Limb (tissue), 2 donors: ENCODE measurements at regions not wholly inside any gene's neighbourhood (a gene's known extent, or its start where the extent isn't known, plus 50 kb on each side); places are given as distances from the start of the nearest gene placed in this dataset.

Source experiments
- DNase-seq, 2 donors: peaks; one replicate each; pipeline ENCODE4 v3.0.0-alpha.2; 2016; ENCODE audit errors: extremely low spot score in 2 of 2

DNA sequence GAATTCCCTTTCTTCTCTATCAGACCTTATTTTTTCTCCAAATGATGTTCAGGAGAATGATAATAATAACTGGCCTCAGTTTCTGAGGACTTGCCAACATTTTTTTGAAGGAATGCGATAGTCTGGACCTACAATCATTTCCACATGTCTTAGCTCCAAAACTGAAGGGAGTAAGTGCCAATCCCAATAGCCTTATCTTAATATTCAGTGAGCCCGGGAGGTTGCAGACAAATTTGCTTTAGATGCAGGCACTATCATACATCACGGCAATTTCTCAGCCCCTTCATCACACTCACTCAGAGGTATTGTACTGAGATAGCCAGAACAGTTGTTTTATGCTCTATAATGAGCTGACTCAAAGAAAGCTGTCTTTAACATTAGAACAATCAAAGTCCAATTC, 796.9 kb downstream of the ADGRL2 start:
- DNase-seq, result no peak

DNA sequence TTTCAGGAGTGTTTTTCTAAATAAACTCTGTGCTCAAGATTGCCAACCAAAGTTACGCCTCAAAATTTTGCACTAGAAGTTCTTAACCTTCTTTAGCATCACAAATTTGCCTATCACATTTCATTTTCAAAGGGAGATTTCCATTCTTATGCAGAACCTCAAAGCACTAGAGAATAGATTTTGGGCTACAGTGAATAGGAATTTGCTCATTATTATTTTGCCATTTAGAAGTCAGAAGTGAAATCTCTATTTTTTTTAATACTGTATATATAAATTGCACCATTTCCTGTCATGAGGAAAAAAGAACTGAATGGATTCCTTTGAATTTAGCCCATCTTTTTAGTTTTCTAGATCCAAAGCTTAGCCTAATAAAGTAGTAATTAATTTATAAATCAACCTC, 796.4 kb downstream of the ADGRL2 start:
- DNase-seq, result no peak

DNA sequence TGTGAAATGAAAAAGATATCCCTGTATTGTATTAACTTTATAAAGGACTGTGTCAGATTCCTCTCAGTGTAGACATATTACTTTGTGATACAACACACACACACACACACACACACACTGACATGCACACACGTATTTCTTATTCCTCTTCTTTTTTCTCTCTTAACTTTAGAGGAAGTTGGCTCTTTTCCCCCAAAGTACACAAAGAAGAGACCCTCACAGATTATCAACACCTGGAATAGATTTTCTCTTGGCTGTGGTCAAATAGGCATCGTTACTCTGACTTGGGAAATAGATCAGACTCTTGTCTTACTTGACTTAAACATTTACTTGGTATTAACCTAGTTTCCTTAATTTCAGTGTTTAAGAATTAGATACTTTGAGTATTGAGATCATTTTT, 792.8 kb downstream of the ADGRL2 start:
- DNase-seq, result peak in 1 of 2 donors; percentile 29

DNA sequence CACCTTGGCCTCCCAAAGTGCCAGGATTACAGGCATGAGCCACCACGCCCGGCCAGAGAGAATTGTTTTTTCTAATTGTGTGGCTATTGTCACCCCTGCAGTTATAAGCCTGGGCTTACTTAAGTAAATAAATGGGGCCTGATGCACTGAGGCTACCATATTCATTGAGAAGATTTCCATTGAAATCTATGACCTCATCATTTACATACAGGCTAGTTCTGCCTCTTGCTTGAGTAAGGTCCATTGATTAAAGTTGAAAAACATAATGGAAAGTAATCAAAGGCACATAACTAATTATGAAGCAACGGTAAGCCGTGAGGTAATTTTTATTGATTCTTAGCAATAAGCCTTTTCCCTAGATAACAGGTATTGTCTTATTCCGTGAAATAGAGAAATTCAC, 788.9 kb downstream of the ADGRL2 start:
- DNase-seq, result no peak

DNA sequence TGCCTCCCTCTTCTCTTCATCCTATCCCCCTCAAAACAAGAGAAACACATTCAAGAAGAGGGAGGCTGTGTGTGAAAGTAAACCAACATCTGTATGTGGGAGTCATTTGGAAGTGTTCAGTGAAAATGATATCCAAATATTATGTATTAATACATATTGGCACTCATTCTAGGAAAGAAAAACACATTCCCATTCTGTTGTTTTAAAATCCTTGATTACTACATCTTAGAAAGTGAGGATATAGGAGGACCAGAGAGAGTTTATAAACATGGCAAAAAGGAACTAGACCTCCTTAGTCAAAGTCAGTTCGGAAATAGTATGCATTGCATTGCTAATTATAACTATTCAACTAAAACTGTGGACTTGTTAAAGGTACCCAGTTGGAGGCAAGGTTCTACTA, 786.6 kb downstream of the ADGRL2 start:
- DNase-seq, result no peak

DNA sequence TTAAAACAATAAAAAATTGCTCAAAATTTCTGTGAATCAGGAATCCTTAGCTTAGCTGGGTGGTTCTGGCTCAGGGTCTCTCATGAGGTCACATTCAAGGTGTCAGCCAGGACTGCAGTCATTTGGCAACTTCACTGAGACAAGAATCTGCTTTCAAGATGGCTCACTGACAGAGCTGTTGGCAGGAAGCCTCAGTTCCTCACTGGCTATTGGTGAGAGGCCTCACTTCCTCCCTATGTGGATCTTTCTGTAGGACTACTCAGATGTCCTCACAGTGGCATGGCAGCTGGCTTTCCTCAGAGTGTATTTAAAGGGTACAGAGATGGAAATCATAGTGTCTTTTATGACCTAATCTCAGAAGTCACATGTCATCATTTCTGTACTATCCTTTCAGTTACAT, 785.7 kb downstream of the ADGRL2 start:
- DNase-seq, result peak in 1 of 2 donors; percentile 37

DNA sequence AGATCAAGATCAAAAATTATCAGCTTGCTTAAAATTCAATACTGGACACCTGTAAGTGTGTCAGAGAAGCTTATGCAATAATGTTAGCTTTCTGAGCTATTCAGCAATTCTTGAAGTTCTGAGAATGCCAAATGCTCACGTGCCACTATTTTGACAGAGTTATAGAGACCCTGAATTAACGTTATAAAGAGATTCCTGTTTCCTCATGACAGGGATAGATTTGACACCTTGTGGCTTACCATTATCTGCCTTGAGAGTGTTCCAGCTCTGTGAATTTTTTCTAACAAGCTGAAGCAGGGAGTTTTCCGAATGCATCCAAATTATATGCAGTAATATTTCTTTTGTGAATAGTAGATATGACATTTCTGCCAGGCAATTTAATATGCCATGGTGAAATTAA, 781.6 kb downstream of the ADGRL2 start:
- DNase-seq, result no peak

DNA sequence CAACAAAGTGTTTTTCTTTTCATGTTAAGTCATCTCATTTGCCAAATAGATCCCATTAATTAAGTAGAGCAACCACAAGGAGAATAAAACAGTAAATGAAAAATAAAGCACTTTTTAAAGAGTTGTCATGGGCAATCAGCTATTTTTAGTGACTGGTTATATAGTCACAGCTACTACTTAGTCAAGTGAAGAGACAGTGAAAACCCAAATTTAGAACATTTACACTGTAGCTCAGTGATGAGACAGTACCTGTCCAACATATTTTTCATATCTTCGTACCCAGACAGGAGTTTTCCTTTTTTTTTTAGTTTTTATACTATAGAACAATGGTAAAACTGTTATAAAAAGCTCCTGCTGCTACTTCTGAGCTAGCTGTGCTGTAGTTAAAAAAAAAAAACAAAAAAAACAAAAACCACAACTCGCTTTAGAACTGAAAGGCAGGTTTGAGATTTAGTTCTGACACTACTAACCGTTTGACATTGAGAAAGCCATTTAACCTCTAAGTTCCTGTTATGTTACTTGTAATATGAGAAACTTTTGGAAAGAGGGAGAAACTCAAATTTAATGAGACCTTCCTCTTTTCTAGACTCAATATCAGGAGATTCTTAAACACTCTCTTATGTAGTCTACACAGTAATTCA, 777.5 kb downstream of the ADGRL2 start:
- DNase-seq, result no peak

DNA sequence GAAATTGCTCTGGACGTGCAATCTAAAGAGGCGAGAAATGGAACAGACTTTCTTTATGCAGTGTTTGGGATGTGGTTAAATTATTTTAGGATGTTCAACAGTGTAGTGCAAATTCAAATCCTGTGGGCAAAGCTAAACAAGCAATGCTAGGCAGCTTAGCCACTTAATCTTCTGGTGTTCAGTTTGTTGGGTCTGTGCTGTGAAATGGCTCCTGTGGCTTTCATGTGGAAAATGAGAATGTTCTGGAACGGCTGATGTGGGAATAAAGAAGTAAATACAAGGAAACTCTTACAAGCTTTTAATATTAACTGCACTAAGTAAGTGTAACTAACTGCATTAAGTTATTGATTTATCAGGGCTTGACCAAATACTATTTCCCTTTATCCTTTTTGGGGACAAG, 766.6 kb downstream of the ADGRL2 start:
- no peak for DNase-seq

DNA sequence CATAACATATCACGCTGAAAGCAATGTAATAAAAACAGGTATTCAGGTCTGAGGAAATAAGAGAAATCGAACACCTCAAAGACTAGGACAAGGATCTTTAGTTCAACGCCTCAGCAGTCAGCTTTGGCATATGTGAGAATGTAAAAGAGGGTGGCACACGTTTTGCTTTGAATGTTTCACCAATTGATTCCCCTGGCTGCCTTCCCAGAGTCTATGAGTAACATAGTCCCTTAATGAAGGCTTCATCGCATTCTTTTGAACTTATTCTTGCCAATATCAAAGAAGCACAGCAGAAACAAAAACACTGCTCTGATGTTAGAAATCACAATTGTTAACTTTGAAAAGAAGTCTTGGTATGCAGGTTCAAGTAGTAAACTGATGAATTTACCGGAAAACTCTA, 764.8 kb downstream of the ADGRL2 start:
- no peak for DNase-seq

DNA sequence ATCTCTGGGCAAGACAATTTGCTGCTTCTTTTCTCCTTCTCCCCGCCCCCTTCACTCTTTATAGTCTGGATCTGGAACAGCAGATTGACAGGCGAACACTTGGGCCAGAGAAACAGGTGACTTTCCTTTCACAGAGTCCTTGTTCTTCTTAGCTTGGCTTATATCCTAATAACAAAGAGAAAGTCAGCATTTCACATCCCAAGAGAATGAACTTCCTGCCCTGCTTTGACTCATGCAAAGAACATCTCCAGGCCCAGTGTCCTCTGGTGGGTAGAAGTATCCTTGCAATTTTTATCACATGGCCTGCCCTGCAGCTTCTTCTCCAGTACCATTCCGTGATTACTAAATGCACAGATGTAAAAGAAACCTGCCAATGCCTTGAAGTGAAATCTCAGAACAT, 764.4 kb downstream of the ADGRL2 start:
- no peak for DNase-seq

DNA sequence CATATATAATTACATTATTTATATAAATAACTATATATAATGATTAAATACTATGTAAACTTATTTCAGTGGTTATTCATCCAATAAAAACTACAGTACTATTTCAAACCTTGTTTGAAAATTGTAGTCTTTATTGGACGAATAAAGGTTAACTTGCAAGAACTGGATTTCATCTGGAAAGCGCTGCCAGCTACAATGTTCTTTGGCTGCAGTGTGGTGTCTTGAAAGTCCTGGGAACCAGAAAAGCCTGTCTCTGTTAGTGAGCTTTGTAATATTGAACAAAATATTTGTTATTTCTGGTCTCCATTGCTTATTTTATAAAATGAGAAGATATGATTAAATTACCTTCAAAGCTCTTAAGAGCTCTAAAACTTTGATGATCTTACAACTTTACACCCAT, 763.6 kb downstream of the ADGRL2 start:
- DNase-seq, result peak in 1 of 2 donors; percentile 30

DNA sequence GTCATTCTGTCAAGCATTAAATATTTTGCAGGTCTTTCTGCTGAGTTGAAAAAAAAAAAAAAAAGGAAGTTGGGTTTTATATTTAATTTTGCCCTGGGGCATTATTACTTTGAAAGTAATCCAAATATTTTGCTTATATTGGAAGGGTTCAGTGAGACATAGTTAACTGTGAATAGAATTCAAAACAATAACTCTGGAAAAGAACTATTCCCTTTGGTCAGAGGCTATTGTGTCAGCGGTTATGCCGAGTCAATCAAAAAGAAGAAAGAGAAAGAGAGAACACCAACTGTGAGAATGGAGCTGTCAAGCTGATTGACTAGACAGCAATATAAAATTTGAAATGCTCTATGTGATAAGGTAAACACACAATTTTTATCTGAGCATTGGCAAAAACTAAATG, 761.7 kb downstream of the ADGRL2 start:
- DNase-seq, result no peak

DNA sequence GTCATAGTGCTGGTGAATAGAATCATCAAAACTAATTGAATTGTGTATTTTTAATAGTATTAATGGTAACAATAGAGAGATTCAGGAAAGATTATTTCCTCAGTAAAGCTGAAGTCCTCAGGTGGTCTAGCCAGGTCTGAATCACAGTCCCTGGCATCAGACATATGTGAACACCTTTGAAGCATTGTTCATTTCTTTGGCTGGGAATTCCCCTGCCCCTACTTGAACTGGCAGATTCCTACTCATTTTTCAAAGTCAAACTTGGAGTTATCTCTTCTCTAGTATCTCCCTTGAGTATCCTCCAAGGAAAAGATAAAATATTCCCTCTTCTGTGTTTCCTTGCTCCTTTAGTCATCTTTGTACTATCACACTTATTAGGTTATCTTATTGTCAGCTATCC, 759.8 kb downstream of the ADGRL2 start:
- DNase-seq, result no peak

DNA sequence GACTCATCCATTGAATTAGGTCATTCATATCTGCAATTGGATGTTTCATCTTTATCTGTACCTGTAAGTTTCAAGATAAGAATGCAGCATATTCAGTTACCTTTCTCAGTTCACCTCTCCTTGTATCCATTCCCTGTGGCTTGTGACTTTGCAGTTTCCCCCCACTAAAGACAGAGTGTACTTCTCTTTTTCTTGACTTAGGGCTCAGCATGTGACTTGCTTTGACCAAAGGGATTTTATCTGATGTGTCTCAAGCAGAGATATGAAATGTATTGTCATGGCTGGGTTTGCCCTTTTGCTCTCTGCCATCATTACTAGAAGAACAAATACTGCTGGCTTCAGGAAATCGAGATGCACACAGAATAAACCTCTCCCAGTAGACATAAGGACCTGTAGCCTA, 754.8 kb downstream of the ADGRL2 start:
- DNase-seq, result no peak

DNA sequence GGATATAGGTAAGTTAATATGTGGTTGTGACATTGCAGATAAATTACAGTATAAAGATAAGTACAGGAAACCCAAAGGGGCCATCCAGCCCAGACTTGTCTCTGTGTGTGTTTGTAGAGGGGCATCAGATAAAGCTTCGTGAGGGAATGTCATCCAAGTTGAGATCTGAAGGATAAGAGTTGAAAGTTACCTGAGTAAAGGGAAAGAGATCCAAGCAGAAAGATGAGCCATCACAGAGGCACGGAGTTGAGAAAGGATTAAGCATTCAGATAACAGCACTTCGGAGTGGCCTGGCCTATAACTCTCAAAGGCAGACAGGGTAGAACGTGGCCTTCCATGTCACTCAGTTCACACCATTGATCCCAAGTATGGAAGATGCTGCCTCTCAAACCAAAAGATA, 749.1 kb downstream of the ADGRL2 start:
- no peak for DNase-seq

DNA sequence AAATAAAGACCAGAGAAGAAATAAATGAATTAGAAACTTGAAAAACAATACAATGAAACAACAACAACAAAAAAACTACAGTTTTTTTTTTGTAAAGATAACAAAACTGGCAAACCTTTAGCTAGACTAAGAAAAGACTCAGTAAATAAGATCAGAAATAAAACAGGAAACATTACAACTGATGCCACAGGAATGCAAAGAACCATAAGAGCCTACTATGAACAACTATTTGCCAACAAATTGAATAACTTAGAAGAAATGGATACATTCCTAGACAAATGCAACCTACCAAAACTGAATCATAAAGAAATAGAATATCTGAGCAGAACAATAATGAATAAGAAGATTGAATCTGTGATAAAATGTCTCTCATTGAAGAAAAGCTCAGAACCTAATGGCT, 742.0 kb downstream of the ADGRL2 start:
- DNase-seq, result no peak

DNA sequence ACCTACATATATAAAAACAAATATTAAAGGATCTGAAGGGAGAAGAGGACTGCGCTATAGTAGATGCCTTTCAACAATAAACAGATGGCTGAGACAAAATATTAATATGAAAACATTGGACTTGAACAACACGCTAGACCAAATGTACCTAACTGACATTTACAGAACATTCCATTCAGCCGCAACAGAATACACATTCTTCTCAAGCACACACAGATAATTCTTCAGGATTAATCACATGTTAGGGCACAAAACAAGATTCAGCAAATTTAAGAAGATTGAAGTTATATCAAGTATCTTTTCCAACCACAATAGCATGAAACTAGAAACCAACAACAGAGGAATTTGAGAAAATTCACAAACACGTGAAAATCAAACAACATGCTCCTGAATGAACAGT, 741.4 kb downstream of the ADGRL2 start:
- DNase-seq, result no peak

DNA sequence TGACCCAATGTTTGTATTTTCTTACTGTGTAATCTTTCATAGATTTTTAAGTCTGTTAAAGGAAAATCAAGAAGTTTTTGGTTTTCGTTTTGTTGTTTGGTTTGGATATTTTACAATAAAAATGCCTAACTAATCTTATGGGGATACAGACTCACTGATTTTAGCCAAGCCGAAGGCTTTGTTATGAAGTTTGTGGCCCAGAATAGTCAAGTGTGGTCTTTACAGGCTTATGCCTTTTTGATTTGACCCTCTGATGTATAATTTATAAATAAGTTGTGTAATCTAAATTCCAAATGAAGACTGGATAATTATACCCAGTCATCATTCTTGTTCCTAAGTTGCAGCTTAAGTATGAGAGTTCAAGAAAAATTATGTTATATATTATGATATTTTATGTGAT, 739.3 kb downstream of the ADGRL2 start:
- DNase-seq, result no peak

DNA sequence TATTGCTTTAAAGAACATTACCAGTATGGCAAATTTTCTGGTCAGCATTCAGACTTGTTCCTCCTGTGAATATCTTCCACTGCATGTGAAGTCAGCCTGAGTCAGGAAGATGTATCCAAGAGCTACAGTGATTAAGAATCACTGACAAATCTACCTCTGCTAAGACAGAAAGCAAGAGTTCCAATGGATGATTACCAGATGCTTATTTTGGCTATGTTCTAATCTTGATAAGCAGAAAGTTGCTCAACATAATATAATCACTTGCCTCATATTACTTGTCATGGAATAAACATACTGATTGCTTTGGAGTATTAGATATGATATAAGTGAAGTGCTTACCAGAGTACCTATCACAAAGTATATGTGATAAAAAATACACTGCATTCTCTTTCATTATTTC, 738.1 kb downstream of the ADGRL2 start:
- DNase-seq, result no peak

DNA sequence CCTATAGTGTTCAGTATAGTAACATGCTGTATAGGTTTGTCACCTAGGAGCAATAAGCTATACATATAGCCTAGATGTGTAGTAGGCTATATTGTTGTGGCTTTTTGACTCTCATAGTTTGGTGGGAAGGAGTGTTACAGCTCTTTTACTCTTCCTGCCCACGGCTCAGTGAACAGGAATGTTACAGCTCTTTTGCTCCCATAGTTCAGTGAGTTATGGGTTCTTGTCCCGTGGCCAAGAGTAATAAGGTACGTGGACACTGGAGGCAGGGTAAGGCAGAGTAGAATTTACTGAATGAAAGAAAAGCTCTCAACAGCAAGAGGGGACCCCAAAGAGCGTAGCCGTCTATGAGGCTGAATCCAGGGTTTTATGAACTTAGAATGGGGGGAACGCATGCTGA, 734.3 kb downstream of the ADGRL2 start:
- no peak for DNase-seq

DNA sequence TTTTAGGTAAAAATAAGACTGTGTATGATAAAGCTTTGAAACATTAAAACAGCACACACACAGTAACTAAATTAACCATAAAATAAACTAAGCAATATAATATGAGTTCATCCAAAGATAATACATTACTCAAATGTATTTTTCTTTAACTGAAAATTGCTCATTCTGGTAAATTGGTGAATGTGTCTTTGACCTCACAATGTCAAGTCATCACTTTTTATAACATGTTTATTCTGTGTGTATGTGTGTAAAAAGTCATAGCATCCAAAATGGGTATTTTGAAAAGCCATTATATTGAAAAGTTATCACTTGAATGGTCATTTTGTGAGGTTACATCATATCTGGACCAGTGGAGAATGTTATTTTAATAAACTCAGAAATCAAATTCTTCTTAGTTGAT, 724.6 kb downstream of the ADGRL2 start:
- DNase-seq, result no peak

DNA sequence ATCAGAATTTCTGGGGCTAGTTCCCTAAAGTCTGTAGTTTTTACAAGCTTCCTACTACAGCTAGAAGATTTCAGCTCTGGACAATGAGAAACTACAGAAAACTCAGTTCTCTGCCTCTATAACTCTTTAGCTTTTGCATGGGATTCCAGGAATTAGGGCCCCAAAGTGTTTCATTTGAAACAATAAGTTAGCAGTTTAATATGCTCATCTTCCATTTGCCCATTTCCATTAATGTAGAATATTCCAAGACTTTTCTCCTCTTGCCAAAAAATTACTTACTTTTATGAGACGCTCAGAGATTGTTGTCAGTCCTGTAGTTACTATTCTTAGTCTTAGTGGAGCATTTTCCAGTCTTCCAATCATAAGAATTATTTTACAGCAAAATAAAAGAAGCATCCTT, 719.9 kb downstream of the ADGRL2 start:
- DNase-seq, result no peak

DNA sequence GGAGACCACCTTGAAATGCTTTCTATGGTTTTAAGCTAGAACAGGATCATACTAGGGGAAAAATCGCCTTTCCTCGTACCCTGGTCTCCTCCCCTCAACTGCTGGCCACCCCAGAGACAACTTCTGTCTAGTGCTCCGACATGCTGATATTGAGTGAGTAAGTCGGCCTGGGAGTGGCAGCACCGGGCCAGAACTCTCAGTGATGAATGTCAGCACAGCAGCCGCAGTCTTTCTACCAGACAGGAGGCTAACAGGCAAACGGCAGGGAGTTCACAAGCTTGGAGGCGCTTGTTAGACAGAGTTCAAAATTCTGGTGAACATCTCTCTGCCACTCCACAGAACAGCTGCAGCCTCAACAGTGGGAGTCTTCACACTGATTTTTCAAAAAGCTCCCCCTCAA, 716.9 kb downstream of the ADGRL2 start:
- peak; percentile 21 to 50 for DNase-seq
